Nephron (organoid): ENCODE measurements at regions not wholly inside any gene's neighbourhood (a gene's known extent, or its start where the extent isn't known, plus 50 kb on each side); places are given as distances from the start of the nearest gene placed in this dataset.
"Not testable (repeated sequence)": the region's sequence is repeated elsewhere in the genome, so short reads cannot be mapped to it uniquely, and the experiment has no call there.

ENCODE experiments used
- H3K27ac Mint-ChIP-seq, 3 experiments: 2 replicates each; pipeline ENCODE4 v1.8.0; 2020; ENCODE audit warnings: mixed read lengths in 3 of 3, mild to moderate bottlenecking in 2 of 3, moderate library complexity in 1 of 3
- H3K27me3 Mint-ChIP-seq: 2 replicates; pipeline ENCODE4 v1.8.0; 2021; ENCODE audit warnings: low read depth, mild to moderate bottlenecking, moderate library complexity, mixed read lengths
- H3K36me3 Mint-ChIP-seq: 2 replicates; pipeline ENCODE4 v1.8.0; 2020; ENCODE audit warnings: low read depth, mixed read lengths
- H3K4me1 Mint-ChIP-seq: 2 replicates; pipeline ENCODE4 v1.8.0; 2020; ENCODE audit warnings: mixed read lengths
- H3K4me3 Mint-ChIP-seq, 3 experiments: 2 replicates each; pipeline ENCODE4 v1.8.0; 2020; ENCODE audit warnings: mild to moderate bottlenecking in 3 of 3, mixed read lengths in 3 of 3, moderate library complexity in 2 of 3
- H3K9me3 Mint-ChIP-seq: 2 replicates; pipeline ENCODE4 v1.8.0; 2020; ENCODE audit warnings: mixed read lengths
- TF ChIP-seq, protein P1 (sequence below), 3 experiments: fragments of 200-600 bp; sonication (generic); IDR thresholded peaks; one replicate each; pipeline ENCODE4 v1.5.0; 2021; ENCODE audit warnings: antibody characterized with exemption in 3 of 3; ENCODE audit not compliant: unreplicated experiment in 3 of 3

DNA sequence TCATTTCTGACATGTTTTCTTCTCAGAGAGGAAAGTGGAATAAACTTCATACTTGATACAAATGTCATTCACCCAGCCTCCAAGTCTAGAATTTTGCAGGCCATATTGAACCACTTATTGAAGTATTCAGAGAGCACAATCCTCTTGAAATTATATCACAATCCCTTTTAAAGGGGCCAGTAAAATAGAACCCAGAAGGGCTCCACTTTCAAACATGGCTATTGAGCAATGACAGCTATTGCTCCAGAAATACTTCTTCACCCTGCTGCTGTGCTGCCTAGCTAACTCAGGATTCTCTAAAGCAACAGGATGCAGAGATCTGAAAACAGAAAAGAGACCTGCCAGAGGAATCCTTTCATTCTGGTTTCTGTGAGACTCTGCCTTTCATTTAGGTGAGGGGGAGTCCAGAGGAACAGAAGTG, 275.0 kb upstream of the CDH5 start:
- no peaks in the 10 kb centered on the region for H3K27me3 Mint-ChIP-seq
- H3K9me3 Mint-ChIP-seq, result no peaks in the 10 kb centered on the region
- no peaks in the 10 kb centered on the region for H3K36me3 Mint-ChIP-seq
- H3K27ac Mint-ChIP-seq, result peak overlapping the region; percentile 48 to 63 (median 58)
- TF ChIP-seq, protein P1, sequence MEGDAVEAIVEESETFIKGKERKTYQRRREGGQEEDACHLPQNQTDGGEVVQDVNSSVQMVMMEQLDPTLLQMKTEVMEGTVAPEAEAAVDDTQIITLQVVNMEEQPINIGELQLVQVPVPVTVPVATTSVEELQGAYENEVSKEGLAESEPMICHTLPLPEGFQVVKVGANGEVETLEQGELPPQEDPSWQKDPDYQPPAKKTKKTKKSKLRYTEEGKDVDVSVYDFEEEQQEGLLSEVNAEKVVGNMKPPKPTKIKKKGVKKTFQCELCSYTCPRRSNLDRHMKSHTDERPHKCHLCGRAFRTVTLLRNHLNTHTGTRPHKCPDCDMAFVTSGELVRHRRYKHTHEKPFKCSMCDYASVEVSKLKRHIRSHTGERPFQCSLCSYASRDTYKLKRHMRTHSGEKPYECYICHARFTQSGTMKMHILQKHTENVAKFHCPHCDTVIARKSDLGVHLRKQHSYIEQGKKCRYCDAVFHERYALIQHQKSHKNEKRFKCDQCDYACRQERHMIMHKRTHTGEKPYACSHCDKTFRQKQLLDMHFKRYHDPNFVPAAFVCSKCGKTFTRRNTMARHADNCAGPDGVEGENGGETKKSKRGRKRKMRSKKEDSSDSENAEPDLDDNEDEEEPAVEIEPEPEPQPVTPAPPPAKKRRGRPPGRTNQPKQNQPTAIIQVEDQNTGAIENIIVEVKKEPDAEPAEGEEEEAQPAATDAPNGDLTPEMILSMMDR (IDR thresholded peaks at IDR 0.05; ENCODE audit: unreplicated experiment in 3 of 3), result no peak
- no peak overlapping the region for H3K4me3 Mint-ChIP-seq
- H3K4me1 Mint-ChIP-seq, result peaks cover 15% of the 10 kb centered on the region

DNA sequence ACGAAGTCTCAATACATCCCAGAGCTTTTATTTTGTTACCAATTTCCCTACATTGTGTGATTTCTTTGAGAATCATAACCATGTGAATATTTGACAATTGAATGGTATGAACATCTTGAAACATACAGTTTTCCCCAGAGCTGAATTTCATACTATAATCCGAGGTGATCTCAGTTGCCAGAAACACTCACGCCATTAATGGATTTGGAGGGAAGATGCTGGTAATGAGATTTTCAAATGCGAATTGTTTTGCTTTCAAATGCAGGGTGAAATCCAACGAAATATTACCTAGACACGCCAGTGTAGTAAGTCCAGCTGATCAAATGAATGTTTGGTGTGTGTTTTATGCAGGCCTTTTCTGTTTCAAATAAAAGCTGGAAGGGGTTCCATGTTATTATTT, 277.8 kb upstream of the CDH5 start:
- Mint-ChIP-seq H3K4me1 (peaks cover 20% of the 10 kb centered on the region), H3K4me3 (no peak overlapping the region), H3K36me3 (no peaks in the 10 kb centered on the region), H3K27me3 (no peaks in the 10 kb centered on the region), H3K9me3 (no peaks in the 10 kb centered on the region), H3K27ac (peak overlapping the region in 1 of 3 experiments; percentile 52)
- TF ChIP-seq, protein P1 (IDR thresholded peaks at IDR 0.05; ENCODE audit: unreplicated experiment in 3 of 3), result no peak

DNA sequence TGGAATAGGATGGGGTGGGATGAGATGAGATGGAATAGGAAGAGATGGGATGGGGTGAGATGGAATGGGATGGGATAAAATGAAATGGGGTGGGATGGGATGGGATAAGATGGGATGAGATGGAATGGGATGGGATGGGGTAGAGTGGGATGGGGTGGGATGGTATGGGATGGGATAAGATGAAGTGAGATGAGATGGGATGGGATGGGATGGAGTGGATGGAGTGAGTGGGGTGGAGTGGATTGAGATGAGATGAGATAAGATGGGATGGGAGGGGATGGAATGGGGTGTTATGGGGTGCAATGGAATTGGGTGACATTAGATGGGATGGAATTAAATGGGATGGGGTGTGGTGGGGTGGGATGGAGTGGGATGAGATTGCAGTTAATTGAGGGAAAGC, 279.2 kb upstream of the CDH5 start:
- Mint-ChIP-seq H3K27me3 (no peaks in the 10 kb centered on the region), H3K36me3 (no peaks in the 10 kb centered on the region), H3K27ac (no peak overlapping the region), H3K4me3 (no peak overlapping the region), H3K4me1 (peaks cover 26% of the 10 kb centered on the region), H3K9me3 (no peaks in the 10 kb centered on the region)
- TF ChIP-seq, protein P1 (IDR thresholded peaks at IDR 0.05; ENCODE audit: unreplicated experiment in 3 of 3), result no peak

DNA sequence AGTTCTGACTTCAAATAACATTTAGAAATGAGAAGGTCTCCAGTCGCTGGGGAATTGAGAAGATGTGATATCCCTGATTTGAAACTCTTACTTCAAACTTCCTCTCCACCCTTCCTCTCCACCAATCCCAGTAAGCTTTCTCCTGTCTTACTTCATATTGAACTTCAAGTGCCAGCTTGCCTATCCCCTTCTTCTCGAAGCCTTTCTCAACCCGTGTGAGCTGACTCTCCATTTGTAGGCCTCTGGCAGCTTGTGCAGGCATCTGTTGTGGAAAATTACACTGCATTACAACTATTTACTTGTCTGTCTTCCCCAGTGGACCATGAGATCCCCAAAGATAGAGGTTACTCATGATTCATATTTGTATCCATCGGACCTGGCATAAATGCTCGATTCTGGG, 280.8 kb upstream of the CDH5 start:
- peaks cover 17% of the 10 kb centered on the region for H3K4me1 Mint-ChIP-seq
- TF ChIP-seq, protein P1 (IDR thresholded peaks at IDR 0.05; ENCODE audit: unreplicated experiment in 3 of 3), result no peak
- H3K4me3 Mint-ChIP-seq, result no peak overlapping the region
- no peaks in the 10 kb centered on the region for H3K27me3 Mint-ChIP-seq
- H3K27ac Mint-ChIP-seq, result peak overlapping the region in 1 of 3 experiments; percentile 35
- H3K9me3 Mint-ChIP-seq, result no peaks in the 10 kb centered on the region
- H3K36me3 Mint-ChIP-seq, result no peaks in the 10 kb centered on the region

DNA sequence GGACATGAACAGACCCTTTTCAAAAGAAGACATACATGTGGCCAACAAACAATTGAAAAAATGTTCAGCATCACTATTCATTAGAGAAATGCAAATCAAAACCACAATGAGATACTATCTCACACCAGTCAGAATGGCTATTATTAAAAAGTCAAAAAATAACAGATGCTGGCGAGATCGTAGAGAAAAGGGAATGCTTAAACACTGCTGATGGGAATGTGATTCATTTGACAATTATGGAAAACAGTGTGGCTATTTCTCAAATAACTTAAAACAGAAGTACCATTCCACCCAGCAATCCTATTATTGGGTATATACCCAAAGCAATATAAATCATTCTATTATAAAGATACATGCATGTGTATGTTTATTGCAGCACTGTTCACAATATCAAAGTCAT, 281.8 kb upstream of the CDH5 start:
- not testable (repeated sequence) for H3K36me3 Mint-ChIP-seq, H3K27me3 Mint-ChIP-seq, H3K4me3 Mint-ChIP-seq, H3K9me3 Mint-ChIP-seq, H3K27ac Mint-ChIP-seq
- H3K4me1 Mint-ChIP-seq, result peaks cover 24% of the 10 kb centered on the region

DNA sequence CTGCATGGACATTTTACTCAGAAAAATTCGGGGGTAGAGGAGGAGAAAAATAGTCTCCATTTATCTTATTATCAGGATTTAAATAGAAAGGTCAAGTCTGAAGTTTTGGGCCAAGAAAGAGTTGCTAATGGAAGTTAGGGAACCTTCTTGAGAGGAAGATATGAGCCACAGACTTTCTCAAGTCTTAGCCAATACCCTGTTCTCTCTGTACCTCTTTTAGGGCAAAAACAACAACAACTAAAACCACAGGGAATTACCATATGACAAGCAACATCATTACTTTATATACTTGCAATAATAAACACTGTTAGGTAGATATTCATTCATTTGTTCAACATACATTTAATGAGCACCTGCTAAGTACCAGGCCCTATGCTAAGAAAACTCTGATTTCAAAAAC, 282.2 kb upstream of the CDH5 start:
- TF ChIP-seq, protein P1 (IDR thresholded peaks at IDR 0.05; ENCODE audit: unreplicated experiment in 3 of 3), result no peak
- peak overlapping the region in 1 of 3 experiments; percentile 31 for H3K27ac Mint-ChIP-seq
- H3K4me1 Mint-ChIP-seq, result peaks cover 25% of the 10 kb centered on the region

More for the DNA sequence above, 282.2 kb upstream of the CDH5 start:
- Mint-ChIP-seq H3K27me3 (no peaks in the 10 kb centered on the region), H3K4me3 (no peak overlapping the region), H3K9me3 (no peaks in the 10 kb centered on the region), H3K36me3 (no peaks in the 10 kb centered on the region)
